ENCODE measurements at regions not wholly inside any gene's neighbourhood (a gene's known extent, or its start where the extent isn't known, plus 50 kb on each side); places are given as distances from the start of the nearest gene placed in this dataset.

DNA sequence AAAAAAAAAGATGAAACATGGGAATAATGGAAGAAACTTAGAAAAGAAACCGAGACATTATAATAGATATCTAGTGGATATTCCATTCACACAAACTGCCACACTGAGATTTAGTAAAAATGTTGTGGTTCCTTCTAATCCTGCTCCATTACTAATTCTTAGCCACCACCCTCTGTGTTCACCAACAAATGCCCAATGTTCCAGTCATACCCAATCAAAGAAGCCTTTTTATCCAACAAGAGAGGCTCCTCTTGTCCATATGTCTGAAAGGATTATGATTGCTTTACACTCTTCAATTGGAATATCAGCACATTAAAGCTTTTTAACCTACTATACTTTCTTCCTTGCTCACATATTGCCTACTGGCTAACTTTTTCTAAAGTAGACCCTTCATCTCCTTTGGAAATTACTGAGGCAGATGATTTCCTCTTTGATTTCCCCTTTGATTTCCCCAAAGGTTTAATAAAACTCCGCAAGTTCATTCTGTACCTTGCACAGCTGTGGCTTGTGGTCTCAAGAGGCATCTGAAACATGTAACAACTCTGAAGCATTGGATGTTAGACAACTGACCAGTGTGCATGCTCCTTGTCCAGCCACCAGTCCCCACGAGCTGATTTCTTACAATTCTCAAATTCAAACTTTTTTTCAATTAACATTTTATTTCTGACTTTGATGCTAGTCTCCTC lies 305.6 kb upstream of the LYPLAL1 start:
- TF ChIP-seq, protein P1, sequence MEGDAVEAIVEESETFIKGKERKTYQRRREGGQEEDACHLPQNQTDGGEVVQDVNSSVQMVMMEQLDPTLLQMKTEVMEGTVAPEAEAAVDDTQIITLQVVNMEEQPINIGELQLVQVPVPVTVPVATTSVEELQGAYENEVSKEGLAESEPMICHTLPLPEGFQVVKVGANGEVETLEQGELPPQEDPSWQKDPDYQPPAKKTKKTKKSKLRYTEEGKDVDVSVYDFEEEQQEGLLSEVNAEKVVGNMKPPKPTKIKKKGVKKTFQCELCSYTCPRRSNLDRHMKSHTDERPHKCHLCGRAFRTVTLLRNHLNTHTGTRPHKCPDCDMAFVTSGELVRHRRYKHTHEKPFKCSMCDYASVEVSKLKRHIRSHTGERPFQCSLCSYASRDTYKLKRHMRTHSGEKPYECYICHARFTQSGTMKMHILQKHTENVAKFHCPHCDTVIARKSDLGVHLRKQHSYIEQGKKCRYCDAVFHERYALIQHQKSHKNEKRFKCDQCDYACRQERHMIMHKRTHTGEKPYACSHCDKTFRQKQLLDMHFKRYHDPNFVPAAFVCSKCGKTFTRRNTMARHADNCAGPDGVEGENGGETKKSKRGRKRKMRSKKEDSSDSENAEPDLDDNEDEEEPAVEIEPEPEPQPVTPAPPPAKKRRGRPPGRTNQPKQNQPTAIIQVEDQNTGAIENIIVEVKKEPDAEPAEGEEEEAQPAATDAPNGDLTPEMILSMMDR (IDR thresholded peaks at IDR 0.05) = no peak
- TF ChIP-seq POLR2AphosphoS5 (IDR thresholded peaks at IDR 0.05) (no peak), POLR2A (IDR thresholded peaks at IDR 0.05) (no peak)

Measured in upper lobe of left lung (tissue), 4 donors.